Psoas muscle (tissue), 7 donors: ENCODE measurements at regions not wholly inside any gene's neighbourhood (a gene's known extent, or its start where the extent isn't known, plus 50 kb on each side); places are given as distances from the start of the nearest gene placed in this dataset.

ENCODE experiments used
- ATAC-seq, 4 donors: fragments of 200-7000 bp; cut with Tn5 transposase; one replicate each; pipeline ENCODE4 v1.9.1; 2020; ENCODE audit warnings: moderate library complexity in 3 of 4, mild to moderate bottlenecking in 2 of 4
- DNase-seq, 2 donors: peaks; one replicate each; pipeline ENCODE4 v3.0.0-alpha.2; 2020
- H3K27ac ChIP-seq: fragments of 200-600 bp; one replicate; pipeline ENCODE4 v1.8.0; 2022
- H3K27me3 ChIP-seq, 3 donors: fragments of 200-600 bp in 1 of 3; one replicate each; pipeline versions ENCODE4 v1.6.1 to v1.8.0; 2013 to 2022; ENCODE audit warnings: low read length in 2 of 3, mild to moderate bottlenecking in 2 of 3, moderate library complexity in 1 of 3; ENCODE audit not compliant: insufficient read depth in 3 of 3
- H3K36me3 ChIP-seq, 2 donors: fragments of 200-600 bp in 1 of 2; one replicate each; pipeline versions ENCODE4 v1.6.1 to v1.8.0; 2013 to 2022; ENCODE audit warnings: low read depth in 1 of 2, mild to moderate bottlenecking in 1 of 2, moderate library complexity in 1 of 2; ENCODE audit not compliant: insufficient read depth in 1 of 2
- H3K4me1 ChIP-seq: fragments of 200-600 bp; one replicate; pipeline ENCODE4 v1.8.0; 2022
- H3K4me3 ChIP-seq: fragments of 200-600 bp; one replicate; pipeline ENCODE4 v1.8.0; 2022; ENCODE audit warnings: mild to moderate bottlenecking
- H3K9me3 ChIP-seq: fragments of 200-600 bp; one replicate; pipeline ENCODE4 v1.8.0; 2022
- CTCF ChIP-seq: fragments of 200-600 bp; IDR thresholded peaks from one replicate; pipeline ENCODE4 v1.8.0; 2022; ENCODE audit warnings: antibody characterized with exemption
- WGBS, 3 donors: extraction: QIAGEN DNeasy Blood & Tissue Kit; methylation state at CpG; one replicate each; pipeline versions ENCODE4 v1.1.6 to v1.1.7; 2013; 5-methylcytosine and 5-hydroxymethylcytosine counted together
- intact Hi-C, 2 donors: fragments of 100-400 bp; cut with DNase I; formaldehyde crosslinking; loops; one replicate each; pipeline versions ENCODE4 v1.11.0 to v1.14.2; 2022
- donor health status: healthy with polysubstance abuse.
- donor health status: DM: no; HTN: no; CAD: no; lungs with moderate emphysema.
- donor health status: Bipolar disorder and iron deficiency.
- donor health status: healthy.
- donor health status: DM: yes; HTN: yes; CAD: no.
- donor health status: DM: no; HTN: no; CAD: no.
- donor health status: DM: yes; HTN: yes; CAD: no.

- intact Hi-C loops = no loop called here
- Histone ChIP-seq H3K4me1 (no peaks in the 10 kb centered on the region), H3K9me3 (no peaks in the 10 kb centered on the region), H3K27me3 (peaks cover 0 to 1% (median 0%) of the 10 kb centered on the region in 3 donors), H3K4me3 (no peak overlapping the region), H3K27ac (no peak overlapping the region), H3K36me3 (no peaks in the 10 kb centered on the region)
- no peak for DNase-seq
- TF ChIP-seq CTCF = no peak
- ATAC-seq = no peak
Observed at GRCh38 chr10:121065330-121065729, 214.2 kb downstream of the WDR11 start.

- 66 to 85% (median 82%) methylated on average over 9 of the region's 9 CpGs for WGBS, 3 donors
- ATAC-seq = no peak
- TF ChIP-seq CTCF = no peak
- Histone ChIP-seq H3K4me3 (no peak overlapping the region), H3K9me3 (no peaks in the 10 kb centered on the region), H3K27me3 (no peaks in the 10 kb centered on the region), H3K4me1 (no peaks in the 10 kb centered on the region), H3K36me3 (no peaks in the 10 kb centered on the region), H3K27ac (no peak overlapping the region)
- intact Hi-C loops = no loop called here
- DNase-seq = no peak
Observed at GRCh38 chr10:121069061-121069850, 218.1 kb downstream of the WDR11 start.

- Histone ChIP-seq H3K27me3 (no peaks in the 10 kb centered on the region), H3K36me3 (no peaks in the 10 kb centered on the region), H3K9me3 (no peaks in the 10 kb centered on the region), H3K4me1 (no peaks in the 10 kb centered on the region), H3K4me3 (no peak overlapping the region), H3K27ac (no peak overlapping the region)
- no peak for TF ChIP-seq CTCF
- no peak for DNase-seq
- 74 to 86% (median 83%) methylated on average over 6 of the region's 6 CpGs for WGBS, 3 donors
- intact Hi-C loops = no loop called here
- no peak for ATAC-seq
Observed at GRCh38 chr10:121070275-121071070, 219.3 kb downstream of the WDR11 start.

GRCh38 chr10:121071901-121072300, 220.7 kb downstream of the WDR11 start:
- intact Hi-C loops = no loop called here
- H3K4me3 ChIP-seq = no peak overlapping the region
- H3K36me3 ChIP-seq = no peaks in the 10 kb centered on the region
- no peaks in the 10 kb centered on the region for H3K9me3 ChIP-seq
- no peak for TF ChIP-seq CTCF
- no peak overlapping the region for H3K27ac ChIP-seq
- DNase-seq (no peak), ATAC-seq (no peak)
- 61 to 79% (median 74%) methylated on average over 2 of the region's 2 CpGs for WGBS, 3 donors
- H3K4me1 ChIP-seq = no peaks in the 10 kb centered on the region
- H3K27me3 ChIP-seq = no peaks in the 10 kb centered on the region
